ENCODE measurements at regions not wholly inside any gene's neighbourhood (a gene's known extent, or its start where the extent isn't known, plus 50 kb on each side); places are given as distances from the start of the nearest gene placed in this dataset.

GRCh38 chr2:208937521-208937920 is 486.3 kb upstream of the MAP2 start:
- H3K14ac ChIP-seq (ENCODE audit: insufficient read depth, low read length), result no peak overlapping the region
- Mint-ChIP-seq H3K36me3 (ENCODE audit: insufficient read depth in 1 of 3, low read depth in 3 of 3) (no peaks in the 10 kb centered on the region), H3K9me3 (no peaks in the 10 kb centered on the region), H3K27ac (no peak overlapping the region), H3K4me3 (no peak overlapping the region), H3K27me3 (ENCODE audit: low read depth) (no peaks in the 10 kb centered on the region), H3K4me1 (no peaks in the 10 kb centered on the region)
- no peak overlapping the region for H4K5ac ChIP-seq (ENCODE audit: insufficient read length, low read depth, low read length)
- no peak overlapping the region for H3K18ac ChIP-seq (ENCODE audit: insufficient read length, low read depth, low read length)
- no peak overlapping the region for H3K4ac ChIP-seq (ENCODE audit: low read depth, low read length)
- no peak overlapping the region for H3T11ph ChIP-seq (ENCODE audit: low read length)
- no peaks in the 10 kb centered on the region for H3K9me3 ChIP-seq (ENCODE audit: control insufficient read depth, low read depth, low read length)
- H2AFZ ChIP-seq (ENCODE audit: low read length), result no peak overlapping the region
- no peak overlapping the region for H2BK15ac ChIP-seq (ENCODE audit: low read depth, low read length)
- H3K79me2 ChIP-seq (ENCODE audit: insufficient read depth, low read length), result no peaks in the 10 kb centered on the region
- WGBS (ENCODE audit: extremely low coverage, insufficient read length, low lambda C conversion rate), result no CpG with 5 or more reads among the region's 1 CpG
- no peak overlapping the region for H2AK5ac ChIP-seq (ENCODE audit: insufficient read length, low read length)
- TF ChIP-seq CTCF (conservative IDR thresholded peaks at IDR 0.05), result no peak
- no peak overlapping the region for H2BK12ac ChIP-seq (ENCODE audit: insufficient read length, low read depth, low read length)
- no peak overlapping the region for H4K91ac ChIP-seq (ENCODE audit: insufficient read length, low read depth, low read length)
- H3K23ac ChIP-seq (ENCODE audit: insufficient read length, low read depth, low read length), result no peak overlapping the region
- H3K23me2 ChIP-seq (ENCODE audit: insufficient read length, low read depth, low read length, poor library complexity, severe bottlenecking), result no peaks in the 10 kb centered on the region
- H3K4me1 ChIP-seq (ENCODE audit: insufficient read depth, low read length), result no peaks in the 10 kb centered on the region
- no peaks in the 10 kb centered on the region for H3K27me3 ChIP-seq (ENCODE audit: insufficient read depth, low read length)
- H2BK20ac ChIP-seq (ENCODE audit: low read depth, low read length, poor library complexity, severe bottlenecking), result no peak overlapping the region
- no peak overlapping the region for H3K56ac ChIP-seq (ENCODE audit: insufficient read length, low read depth, low read length)
- DNase-seq, result no peak
- H4K8ac ChIP-seq (replicated peaks; ENCODE audit: insufficient read length, low read depth, low read length), result no peak overlapping the region
- no peaks in the 10 kb centered on the region for H4K20me1 ChIP-seq (ENCODE audit: control insufficient read depth, insufficient read depth, insufficient read length)
- no peak overlapping the region for H3K9ac ChIP-seq (ENCODE audit: extremely low read depth, insufficient read length, low read length)
- no peak overlapping the region for H3K27ac ChIP-seq (ENCODE audit: insufficient read length, low read depth, low read length)
- H2BK120ac ChIP-seq (ENCODE audit: low read depth, low read length, poor library complexity, severe bottlenecking), result no peak overlapping the region
- H3K79me1 ChIP-seq (ENCODE audit: insufficient read depth, low read depth, low read length, poor library complexity, severe bottlenecking), result no peaks in the 10 kb centered on the region
- no peak overlapping the region for H2BK5ac ChIP-seq (ENCODE audit: insufficient read length, low read length)
- H3K4me2 ChIP-seq (ENCODE audit: insufficient read depth, insufficient read length, low read length), result no peak overlapping the region

Data from H9 (cell line).